GM23338 (cell line): ENCODE measurements at regions not wholly inside any gene's neighbourhood (a gene's known extent, or its start where the extent isn't known, plus 50 kb on each side); places are given as distances from the start of the nearest gene placed in this dataset.

Source experiments
- ATAC-seq: fragments of 200-7000 bp; cut with Tn5 transposase; 3 replicates; pipeline ENCODE4 v1.9.1; 2020
- DNase-seq: peaks from one replicate; pipeline ENCODE4 v3.0.0-alpha.2; 2015; ENCODE audit warnings: low spot score
- H2AFZ ChIP-seq: fragments of 200-600 bp; sonication (generic); 2 replicates; pipeline ENCODE4 v1.8.0; 2016; ENCODE audit warnings: antibody characterized with exemption, mild to moderate bottlenecking, moderate library complexity
- H3F3A ChIP-seq: fragments of 200-600 bp; sonication (generic); replicated peaks from 2 replicates; pipeline ENCODE4 v1.8.0; 2017; ENCODE audit warnings: antibody characterized with exemption, mixed run types, low read depth
- H3K27ac ChIP-seq: fragments of 200-600 bp; sonication (generic); 2 replicates; pipeline ENCODE4 v1.6.1; 2016; ENCODE audit warnings: low read depth
- H3K27me3 ChIP-seq: fragments of 200-600 bp; sonication (generic); 2 replicates; pipeline ENCODE4 v1.8.0; 2016; ENCODE audit warnings: mild to moderate bottlenecking, mixed run types, moderate library complexity; ENCODE audit not compliant: insufficient read depth
- H3K36me3 ChIP-seq: fragments of 200-600 bp; sonication (generic); 2 replicates; pipeline ENCODE4 v1.8.0; 2016; ENCODE audit warnings: mild to moderate bottlenecking; ENCODE audit not compliant: insufficient read depth
- H3K4me1 ChIP-seq: fragments of 200-600 bp; sonication (generic); 2 replicates; pipeline ENCODE4 v1.8.0; 2016; ENCODE audit warnings: mild to moderate bottlenecking, moderate library complexity; ENCODE audit not compliant: insufficient read depth
- H3K4me2 ChIP-seq: fragments of 200-600 bp; sonication (generic); 2 replicates; pipeline ENCODE4 v1.7.1; 2017; ENCODE audit warnings: mixed run types
- H3K4me3 ChIP-seq: fragments of 200-600 bp; sonication (generic); 2 replicates; pipeline ENCODE4 v1.6.1; 2016; ENCODE audit warnings: mixed run types
- H3K79me2 ChIP-seq: fragments of 200-600 bp; sonication (generic); replicated peaks from 2 replicates; pipeline ENCODE4 v1.8.0; 2017; ENCODE audit warnings: mild to moderate bottlenecking; ENCODE audit not compliant: insufficient read depth
- H3K9me2 ChIP-seq: fragments of 200-600 bp; sonication (generic); 2 replicates; pipeline ENCODE4 v1.8.0; 2017; ENCODE audit not compliant: insufficient read depth
- H4K20me1 ChIP-seq: fragments of 200-600 bp; sonication (generic); replicated peaks from 2 replicates; pipeline ENCODE4 v1.8.0; 2017; ENCODE audit warnings: mild to moderate bottlenecking; ENCODE audit not compliant: insufficient read depth
- H3K27ac Mint-ChIP-seq: 2 replicates; pipeline ENCODE4 v1.8.0; 2020; ENCODE audit warnings: inconsistent platforms, mild to moderate bottlenecking, moderate library complexity, mixed read lengths
- H3K27me3 Mint-ChIP-seq: 3 replicates; pipeline ENCODE4 v1.8.0; 2022; ENCODE audit warnings: low read depth, mild to moderate bottlenecking, moderate library complexity, mixed read lengths, inconsistent platforms; ENCODE audit not compliant: insufficient read depth, poor library complexity
- H3K36me3 Mint-ChIP-seq: 3 replicates; pipeline ENCODE4 v1.8.0; 2021; ENCODE audit warnings: low read depth, mild to moderate bottlenecking, inconsistent platforms, moderate library complexity, mixed read lengths
- H3K4me1 Mint-ChIP-seq: 3 replicates; pipeline ENCODE4 v1.8.0; 2020; ENCODE audit warnings: mild to moderate bottlenecking, inconsistent platforms, mixed read lengths
- H3K4me3 Mint-ChIP-seq: 3 replicates; pipeline ENCODE4 v1.8.0; 2021; ENCODE audit warnings: moderate library complexity, mild to moderate bottlenecking, inconsistent platforms, mixed read lengths
- H3K9me3 Mint-ChIP-seq: 3 replicates; pipeline ENCODE4 v1.8.0; 2020; ENCODE audit warnings: moderate library complexity, mild to moderate bottlenecking, inconsistent platforms, mixed read lengths
- CREB1 ChIP-seq: fragments of 250-450 bp; sonication (Bioruptor Pico); IDR thresholded peaks from 2 replicates; pipeline ENCODE4 v1.5.0; 2020; ENCODE audit warnings: low read depth, mild to moderate bottlenecking, moderate library complexity
- EZH2phosphoT487 ChIP-seq: fragments of 200-600 bp; sonication (generic); IDR thresholded peaks from one replicate; pipeline ENCODE4 v1.8.1; 2018; ENCODE audit warnings: antibody characterized with exemption; ENCODE audit not compliant: unreplicated experiment
- JUNB ChIP-seq: IDR thresholded peaks from one replicate; pipeline ENCODE4 v1.6.1; 2016; ENCODE audit warnings: antibody characterized with exemption; ENCODE audit not compliant: unreplicated experiment
- NANOG ChIP-seq: IDR thresholded peaks from 2 replicates; pipeline ENCODE4 v1.6.1; 2016; ENCODE audit warnings: antibody characterized with exemption, borderline replicate concordance
- POLR2AphosphoS5 ChIP-seq: IDR thresholded peaks from 2 replicates; pipeline ENCODE4 v1.6.1; 2016; ENCODE audit warnings: antibody characterized with exemption, low read depth
- REST ChIP-seq: IDR thresholded peaks from one replicate; pipeline ENCODE4 v1.6.1; 2018; ENCODE audit warnings: antibody characterized with exemption; ENCODE audit not compliant: unreplicated experiment
- STAT1 ChIP-seq: IDR thresholded peaks from one replicate; pipeline ENCODE4 v1.6.1; 2016; ENCODE audit warnings: antibody characterized with exemption; ENCODE audit not compliant: unreplicated experiment
- ZNF114 ChIP-seq: fragments of 250-450 bp; sonication (Bioruptor Pico); IDR thresholded peaks from 2 replicates; pipeline ENCODE4 v1.5.0; 2020; ENCODE audit warnings: mild to moderate bottlenecking, moderate library complexity
- ZNF331 ChIP-seq: fragments of 250-450 bp; sonication (Bioruptor Pico); IDR thresholded peaks from 2 replicates; pipeline ENCODE4 v1.5.0; 2020; ENCODE audit warnings: low read depth, mild to moderate bottlenecking, moderate library complexity
- ZNF462 ChIP-seq: fragments of 250-450 bp; sonication (Bioruptor Pico); IDR thresholded peaks from 2 replicates; pipeline ENCODE4 v1.5.0; 2020; ENCODE audit warnings: mild to moderate bottlenecking, moderate library complexity
- TF ChIP-seq, protein P1 (sequence below): IDR thresholded peaks from 2 replicates; pipeline ENCODE4 v1.6.1; 2016; ENCODE audit warnings: antibody characterized with exemption

GRCh38 chr15:69881766-69882165 is 216.0 kb downstream of the TLE3 start:
- no peak overlapping the region for H3K4me3 Mint-ChIP-seq
- peaks cover 5% of the 10 kb centered on the region for H3K4me1 Mint-ChIP-seq
- DNase-seq: no peak
- H3K27me3 Mint-ChIP-seq: no peaks in the 10 kb centered on the region
- TF ChIP-seq CREB1 (CRISPR knock-in tag) (no peak), REST (no peak), ZNF462 (CRISPR knock-in tag) (no peak), STAT1 (no peak), NANOG (no peak), ZNF331 (CRISPR knock-in tag) (no peak), POLR2AphosphoS5 (no peak), EZH2phosphoT487 (no peak), JUNB (no peak), ZNF114 (no peak)
- TF ChIP-seq, protein P1, sequence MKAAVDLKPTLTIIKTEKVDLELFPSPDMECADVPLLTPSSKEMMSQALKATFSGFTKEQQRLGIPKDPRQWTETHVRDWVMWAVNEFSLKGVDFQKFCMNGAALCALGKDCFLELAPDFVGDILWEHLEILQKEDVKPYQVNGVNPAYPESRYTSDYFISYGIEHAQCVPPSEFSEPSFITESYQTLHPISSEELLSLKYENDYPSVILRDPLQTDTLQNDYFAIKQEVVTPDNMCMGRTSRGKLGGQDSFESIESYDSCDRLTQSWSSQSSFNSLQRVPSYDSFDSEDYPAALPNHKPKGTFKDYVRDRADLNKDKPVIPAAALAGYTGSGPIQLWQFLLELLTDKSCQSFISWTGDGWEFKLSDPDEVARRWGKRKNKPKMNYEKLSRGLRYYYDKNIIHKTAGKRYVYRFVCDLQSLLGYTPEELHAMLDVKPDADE: no peak
- Histone ChIP-seq H3K4me2 (no peak overlapping the region), H3F3A (no peaks in the 10 kb centered on the region), H3K79me2 (no peaks in the 10 kb centered on the region), H3K4me1 (no peaks in the 10 kb centered on the region), H3K27me3 (no peaks in the 10 kb centered on the region), H3K36me3 (no peaks in the 10 kb centered on the region), H3K27ac (no peak overlapping the region), H3K4me3 (no peak overlapping the region), H2AFZ (no peak overlapping the region), H4K20me1 (no peaks in the 10 kb centered on the region), H3K9me2 (0 out of 2 replicates have a peak, but pooled peaks cover 5% of the 10 kb centered on the region)
- no peak overlapping the region for H3K27ac Mint-ChIP-seq
- H3K36me3 Mint-ChIP-seq: no peaks in the 10 kb centered on the region
- ATAC-seq: no peak
- H3K9me3 Mint-ChIP-seq: no peaks in the 10 kb centered on the region; the same call in 2 of the 3 replicates
